ENCODE measurements at regions not wholly inside any gene's neighbourhood (a gene's known extent, or its start where the extent isn't known, plus 50 kb on each side); places are given as distances from the start of the nearest gene placed in this dataset.

DNA sequence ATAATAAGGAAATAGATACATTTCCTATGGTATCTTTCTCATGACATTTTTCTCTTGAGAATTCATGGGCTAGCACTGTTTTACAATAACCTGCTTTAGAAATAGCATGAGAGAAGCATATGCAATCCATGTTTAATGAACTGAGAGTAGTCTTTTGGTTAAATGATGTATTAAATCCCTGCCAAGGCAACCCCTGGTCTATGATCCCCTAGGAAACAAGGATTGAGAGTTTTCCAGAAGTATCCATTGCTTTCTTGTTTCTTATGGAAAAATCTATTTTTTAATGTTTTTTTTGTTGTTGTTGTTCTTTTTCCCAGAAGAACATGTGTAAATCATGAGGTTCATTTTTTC, 390.5 kb upstream of the HSF2 start:
- no peak for DNase-seq (ENCODE audit: low spot score)

DNA sequence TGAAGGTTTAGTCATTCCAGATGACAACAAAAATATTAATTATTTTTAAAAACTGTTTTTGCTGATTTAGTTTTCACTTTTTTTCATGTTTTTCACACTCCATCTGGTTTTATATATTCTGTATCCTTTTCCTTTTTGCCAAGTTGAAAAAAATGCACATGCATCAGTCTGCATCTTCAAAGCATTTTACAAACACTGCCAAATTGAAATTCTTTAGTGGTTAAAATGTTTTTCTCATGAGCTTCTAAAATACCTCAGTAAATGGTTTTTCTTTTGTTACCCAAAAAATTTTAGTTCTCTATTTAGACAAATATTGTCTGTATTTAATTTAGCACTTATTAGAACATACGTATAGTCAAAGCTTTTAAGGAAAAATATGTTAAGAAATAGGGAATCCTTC, 386.9 kb upstream of the HSF2 start:
- DNase-seq (ENCODE audit: low spot score), result no peak

GRCh38 chr6:122014961-122015360, 384.5 kb upstream of the HSF2 start:
- no peak for DNase-seq (ENCODE audit: low spot score)

- DNase-seq (ENCODE audit: low spot score), result no peak
These were observed 378.7 kb upstream of the HSF2 start for GRCh38 chr6:122020588-122021264.

GRCh38 chr6:122025104-122025503, 374.3 kb upstream of the HSF2 start:
- no peak for DNase-seq (ENCODE audit: low spot score)

GRCh38 chr6:122026582-122027369, 372.7 kb upstream of the HSF2 start:
- DNase-seq (ENCODE audit: low spot score), result no peak

DNA sequence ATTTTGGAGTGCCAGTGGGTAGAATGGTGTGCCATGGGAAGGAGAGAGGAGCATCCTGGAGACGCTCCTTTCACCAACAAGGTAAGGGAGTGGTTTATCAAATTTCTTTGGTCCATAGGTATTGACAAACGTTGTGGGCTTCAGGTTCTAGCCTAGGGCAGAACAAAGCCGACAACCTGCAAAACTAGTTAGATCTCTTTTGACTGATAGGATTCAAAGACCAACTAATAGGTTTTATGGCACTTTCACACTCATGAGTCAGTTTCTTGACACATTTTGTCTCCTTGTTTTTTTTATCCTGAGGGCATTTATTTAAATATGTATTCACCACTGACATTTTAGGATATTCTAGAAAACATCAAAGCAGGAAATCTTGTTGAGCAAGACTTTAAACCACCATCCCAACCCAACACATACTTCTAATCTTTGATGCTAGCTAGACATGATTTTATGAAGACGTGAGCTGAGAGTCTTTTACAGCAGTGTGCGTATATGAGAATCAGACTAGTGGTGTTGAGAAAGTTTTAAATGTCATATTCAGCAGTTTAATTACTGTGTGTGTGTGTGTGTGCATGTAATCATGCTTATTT, 370.4 kb upstream of the HSF2 start:
- DNase-seq (ENCODE audit: low spot score), result no peak

GRCh38 chr6:122033564-122034181, 365.8 kb upstream of the HSF2 start:
- DNase-seq (ENCODE audit: low spot score), result no peak

DNA sequence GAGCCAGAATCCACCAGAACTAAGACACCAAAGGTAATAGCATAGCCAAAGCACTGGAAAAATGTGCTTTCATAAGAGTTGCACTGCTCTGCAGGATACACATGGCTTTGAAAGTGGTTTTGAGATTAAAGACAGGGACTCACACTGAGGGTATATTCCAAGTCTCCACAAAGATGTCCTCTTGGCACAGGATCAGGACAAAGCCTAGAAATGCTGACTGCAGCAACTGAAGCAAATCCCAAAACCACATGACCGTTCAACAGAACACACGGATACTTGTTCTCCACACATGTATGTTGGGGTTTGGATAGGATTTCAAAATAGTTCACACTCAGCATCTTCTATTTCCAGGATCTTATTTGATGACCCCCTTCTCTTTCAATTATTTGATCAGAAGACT, 364.3 kb upstream of the HSF2 start:
- no peak for DNase-seq (ENCODE audit: low spot score)

DNA sequence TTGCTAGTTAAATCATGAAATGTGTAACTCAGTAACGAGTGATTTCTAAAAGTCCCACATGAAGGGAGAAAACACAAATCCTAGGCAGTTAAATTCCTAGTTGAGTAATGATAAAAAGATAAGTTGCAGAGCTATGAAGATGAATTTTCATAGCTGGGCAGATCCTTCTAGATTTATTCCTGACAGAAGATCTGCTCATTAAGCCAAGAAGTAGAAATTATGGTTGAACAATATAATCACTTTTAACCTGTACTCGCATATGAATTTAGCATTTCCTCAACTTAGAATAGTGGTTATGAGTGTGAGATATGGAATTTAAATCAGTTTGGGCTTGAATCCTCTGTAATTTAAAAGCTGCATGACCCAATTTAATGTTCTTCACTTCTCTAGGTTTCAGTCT, 359.2 kb upstream of the HSF2 start:
- DNase-seq (ENCODE audit: low spot score), result no peak

GRCh38 chr6:122042380-122042779, 357.1 kb upstream of the HSF2 start:
- DNase-seq (ENCODE audit: low spot score), result no peak

- no peak for DNase-seq (ENCODE audit: low spot score)
These were observed 356.3 kb upstream of the HSF2 start for GRCh38 chr6:122042960-122043735.

DNA sequence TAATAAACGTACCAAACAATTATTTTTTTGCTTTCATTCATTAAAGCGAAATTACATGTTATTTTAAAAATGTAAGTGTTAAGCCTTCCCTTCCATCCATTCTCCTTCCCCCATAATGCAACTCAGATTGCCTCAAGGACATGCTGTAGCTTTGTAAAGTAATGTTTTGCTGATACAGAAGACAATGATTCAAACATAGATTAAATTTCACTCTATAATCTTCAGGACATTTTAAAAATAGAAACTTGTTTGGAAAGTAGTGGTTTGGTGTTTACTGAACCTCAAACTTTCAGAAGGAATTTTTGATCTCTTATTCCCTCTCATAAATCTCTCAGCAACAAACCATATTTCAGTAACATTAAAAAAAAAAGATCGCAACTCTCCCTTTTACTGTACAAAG, 350.9 kb upstream of the HSF2 start:
- DNase-seq (ENCODE audit: low spot score), result no peak

GRCh38 chr6:122049341-122049740, 350.1 kb upstream of the HSF2 start:
- DNase-seq (ENCODE audit: low spot score), result no peak

DNA sequence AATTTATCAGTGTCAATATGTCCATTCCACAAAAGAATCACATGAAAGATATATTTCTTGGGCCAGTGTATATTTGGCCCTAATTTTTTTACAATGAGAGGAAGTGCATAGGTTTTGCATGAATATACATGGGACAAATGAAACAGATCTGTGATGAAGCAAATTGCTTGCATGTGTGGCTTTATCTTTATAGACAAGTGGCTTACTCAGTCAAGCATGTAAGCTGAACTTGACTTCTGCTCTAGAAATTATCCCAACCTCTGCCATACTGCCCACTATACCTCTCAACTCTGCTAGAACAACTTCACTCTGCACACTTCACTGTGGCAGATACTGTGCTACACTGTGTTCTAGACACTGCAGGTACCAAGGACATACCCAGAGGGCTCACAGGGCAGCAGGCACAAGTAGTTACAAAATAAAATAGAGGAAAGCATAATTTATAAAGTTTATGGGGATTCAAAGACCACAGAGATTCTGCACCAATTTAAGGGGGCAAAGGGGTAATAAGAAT, 349.2 kb upstream of the HSF2 start:
- DNase-seq (ENCODE audit: low spot score), result no peak

GRCh38 chr6:122052346-122052900, 347.0 kb upstream of the HSF2 start:
- no peak for DNase-seq (ENCODE audit: low spot score)

DNA sequence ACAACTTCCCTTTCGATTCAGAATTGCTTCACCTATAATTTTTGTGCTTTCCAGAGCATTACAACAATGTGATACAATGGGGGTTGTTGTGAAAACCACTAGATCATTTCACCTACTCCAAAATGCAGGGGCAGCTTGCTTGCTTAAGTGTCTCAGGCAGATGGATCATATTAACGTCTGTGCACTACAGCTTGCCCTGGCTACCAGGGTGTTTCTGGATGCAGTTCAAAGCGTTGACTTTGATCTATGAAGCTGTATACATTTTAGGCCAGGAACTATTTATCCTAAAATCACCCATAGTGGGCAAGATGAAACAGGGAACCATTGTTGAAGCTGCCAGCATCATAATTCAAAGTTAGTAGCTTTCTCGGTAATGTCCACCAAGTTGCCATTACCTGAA, 339.5 kb upstream of the HSF2 start:
- no peak for DNase-seq (ENCODE audit: low spot score)

- DNase-seq (ENCODE audit: low spot score), result no peak
These were observed 337.6 kb upstream of the HSF2 start for GRCh38 chr6:122061855-122062254.

GRCh38 chr6:122063076-122063475, 336.4 kb upstream of the HSF2 start:
- no peak for DNase-seq (ENCODE audit: low spot score)

GRCh38 chr6:122063761-122064160, 335.7 kb upstream of the HSF2 start:
- no peak for DNase-seq (ENCODE audit: low spot score)

DNA sequence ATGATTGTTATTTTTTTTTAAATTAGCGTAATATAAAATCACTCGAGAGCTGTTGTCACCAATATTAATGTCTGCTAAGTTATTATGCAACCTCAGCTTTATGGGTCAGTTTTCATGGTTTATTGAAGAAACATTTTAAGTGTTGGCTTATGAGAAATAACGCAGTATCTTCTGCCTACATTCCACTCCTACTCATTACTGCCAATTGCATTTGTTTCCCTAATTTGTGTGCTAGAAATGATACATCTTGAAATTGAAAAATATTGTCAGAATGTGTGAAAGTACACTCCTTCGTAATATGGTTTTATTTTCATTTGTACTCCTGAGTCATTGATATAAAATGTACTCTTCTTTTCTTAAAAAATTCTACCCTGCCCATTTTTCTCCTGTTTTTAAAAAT, 333.3 kb upstream of the HSF2 start:
- no peak for DNase-seq (ENCODE audit: low spot score)

DNA sequence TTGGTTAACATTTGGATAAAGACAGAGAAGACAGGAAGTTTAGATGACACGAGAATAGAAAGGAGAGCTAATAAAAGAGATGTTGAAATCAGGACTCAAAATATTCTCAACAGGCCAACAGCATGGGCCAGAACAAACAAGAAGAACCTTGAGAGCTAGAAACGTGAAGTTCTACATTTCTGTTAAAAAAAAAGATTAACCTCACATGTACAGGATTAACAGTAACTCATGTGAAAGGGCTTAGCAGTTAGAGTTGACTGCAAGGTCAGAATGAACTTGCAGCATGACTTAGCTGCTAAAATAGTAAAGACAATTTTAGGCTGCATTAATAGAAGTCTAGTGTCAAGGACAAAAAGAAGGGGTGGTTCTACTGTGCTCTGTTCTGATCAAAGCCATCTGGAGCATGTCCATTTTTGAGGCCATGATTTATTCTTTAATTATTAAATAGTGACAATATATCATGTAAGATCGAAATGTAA, 331.1 kb upstream of the HSF2 start:
- DNase-seq (ENCODE audit: low spot score), result no peak
